CD14-positive monocyte (primary cell): ENCODE measurements at regions not wholly inside any gene's neighbourhood (a gene's known extent, or its start where the extent isn't known, plus 50 kb on each side); places are given as distances from the start of the nearest gene placed in this dataset.

Source experiments
- DNase-seq, 3 donors: peaks; one replicate each; pipeline ENCODE4 v3.0.0-alpha.2; 2011 to 2022
- H2AFZ ChIP-seq: 2 replicates; pipeline ENCODE4 v1.6.0; 2012; ENCODE audit warnings: mild to moderate bottlenecking, low read depth, low read length, inconsistent platforms; ENCODE audit not compliant: insufficient read depth, poor library complexity, severe bottlenecking
- H3K27ac ChIP-seq, 2 donors: 1 replicate in 1 of 2; 2 replicates in 1 of 2; pipeline ENCODE4 v1.5.1; 2012 to 2013; ENCODE audit warnings: low read length in 2 of 2, control low read depth in 1 of 2, inconsistent platforms in 1 of 2, low read depth in 1 of 2, mild to moderate bottlenecking in 1 of 2
- H3K27me3 ChIP-seq, 2 donors: one replicate each; pipeline versions ENCODE4 v1.6.0 to v1.6.1; 2011 to 2013; ENCODE audit warnings: low read length in 2 of 2; ENCODE audit not compliant: control insufficient read depth in 2 of 2, insufficient read depth in 2 of 2
- H3K36me3 ChIP-seq, 2 donors: replicated peaks in 1 of 2; 1 replicate in 1 of 2; 2 replicates in 1 of 2; pipeline versions ENCODE4 v1.5.1 to v1.6.1; 2012 to 2013; ENCODE audit warnings: low read length in 2 of 2, control low read depth in 1 of 2, inconsistent platforms in 1 of 2, mild to moderate bottlenecking in 1 of 2; ENCODE audit not compliant: insufficient read depth in 2 of 2, control insufficient read depth in 1 of 2
- H3K4me1 ChIP-seq, 2 donors: 1 replicate in 1 of 2; 2 replicates in 1 of 2; pipeline versions ENCODE4 v1.5.1 to v1.6.1; 2012 to 2013; ENCODE audit warnings: low read length in 2 of 2, control low read depth in 1 of 2, inconsistent platforms in 1 of 2, mild to moderate bottlenecking in 1 of 2, moderate library complexity in 1 of 2; ENCODE audit not compliant: insufficient read depth in 2 of 2, control insufficient read depth in 1 of 2
- H3K4me2 ChIP-seq: replicated peaks from 2 replicates; pipeline ENCODE3; 2012; ENCODE audit warnings: low read length, moderate library complexity, mild to moderate bottlenecking; ENCODE audit not compliant: poor library complexity, severe bottlenecking; ENCODE audit errors: extremely low read depth
- H3K4me3 ChIP-seq, 3 experiments: fragments of 200-600 bp in 1 of 3; sonication (generic) in 1 of 3; replicated peaks in 1 of 3; 1 replicate in 2 of 3; 2 replicates in 1 of 3; pipeline ENCODE4 v1.5.1; 2011 to 2013; ENCODE audit warnings: low read length in 3 of 3, mild to moderate bottlenecking in 3 of 3, control low read depth in 2 of 3, low read depth in 2 of 3, inconsistent platforms in 1 of 3, moderate library complexity in 1 of 3
- H3K79me2 ChIP-seq: 2 replicates; pipeline ENCODE4 v1.6.0; 2012; ENCODE audit warnings: mild to moderate bottlenecking, control low read depth, inconsistent platforms, low read length, moderate library complexity; ENCODE audit not compliant: insufficient read depth
- H3K9ac ChIP-seq: 2 replicates; pipeline ENCODE4 v1.6.0; 2017; ENCODE audit warnings: low read length, mild to moderate bottlenecking; ENCODE audit not compliant: insufficient read depth, poor library complexity, severe bottlenecking
- H3K9me3 ChIP-seq, 2 donors: replicated peaks in 1 of 2; 1 replicate in 1 of 2; 2 replicates in 1 of 2; pipeline versions ENCODE4 v1.5.1 to v1.6.1; 2012 to 2013; ENCODE audit warnings: low read length in 2 of 2, control low read depth in 1 of 2; ENCODE audit not compliant: control insufficient read depth in 1 of 2, insufficient read depth in 1 of 2
- H4K20me1 ChIP-seq: 2 replicates; pipeline ENCODE4 v1.6.0; 2012; ENCODE audit warnings: mild to moderate bottlenecking, low read length, control low read depth, moderate library complexity; ENCODE audit not compliant: insufficient read depth
- H3K27ac Mint-ChIP-seq, 7 donors: one replicate each; pipeline ENCODE4 v1.8.0; 2020; ENCODE audit warnings: mild to moderate bottlenecking in 7 of 7, mixed read lengths in 7 of 7, moderate library complexity in 6 of 7, inconsistent platforms in 2 of 7
- H3K27me3 Mint-ChIP-seq, 3 donors: one replicate each; pipeline ENCODE4 v1.8.0; 2021 to 2022; ENCODE audit warnings: low read depth in 3 of 3, mild to moderate bottlenecking in 3 of 3, mixed read lengths in 3 of 3, moderate library complexity in 3 of 3, inconsistent platforms in 1 of 3
- H3K36me3 Mint-ChIP-seq, 2 donors: one replicate each; pipeline ENCODE4 v1.8.0; 2020; ENCODE audit warnings: mixed read lengths in 2 of 2, inconsistent platforms in 1 of 2, mild to moderate bottlenecking in 1 of 2
- H3K4me1 Mint-ChIP-seq: one replicate; pipeline ENCODE4 v1.8.0; 2020; ENCODE audit warnings: mild to moderate bottlenecking, mixed read lengths
- H3K4me3 Mint-ChIP-seq, 2 donors: one replicate each; pipeline ENCODE4 v1.8.0; 2020; ENCODE audit warnings: mild to moderate bottlenecking in 2 of 2, mixed read lengths in 2 of 2, moderate library complexity in 1 of 2
- H3K9me3 Mint-ChIP-seq, 7 donors: one replicate each; pipeline ENCODE4 v1.8.0; 2020 to 2022; ENCODE audit warnings: mixed read lengths in 7 of 7, mild to moderate bottlenecking in 6 of 7, moderate library complexity in 6 of 7, inconsistent platforms in 2 of 7
- CTCF ChIP-seq: fragments of 200-600 bp; IDR thresholded peaks from one replicate; pipeline ENCODE4 v1.8.0; 2022; ENCODE audit warnings: antibody characterized with exemption, mild to moderate bottlenecking
- WGBS: methylation state at CpG from one replicate; pipeline ENCODE4 v1.1.5; 2013; ENCODE audit warnings: missing lambda C conversion rate; ENCODE audit not compliant: insufficient coverage; 5-methylcytosine and 5-hydroxymethylcytosine counted together
- intact Hi-C, 2 donors: fragments of 100-400 bp; cut with micrococcal nuclease; formaldehyde crosslinking; loops; one replicate each; pipeline versions ENCODE4 v1.15.0 to v1.15.1; 2023

DNA sequence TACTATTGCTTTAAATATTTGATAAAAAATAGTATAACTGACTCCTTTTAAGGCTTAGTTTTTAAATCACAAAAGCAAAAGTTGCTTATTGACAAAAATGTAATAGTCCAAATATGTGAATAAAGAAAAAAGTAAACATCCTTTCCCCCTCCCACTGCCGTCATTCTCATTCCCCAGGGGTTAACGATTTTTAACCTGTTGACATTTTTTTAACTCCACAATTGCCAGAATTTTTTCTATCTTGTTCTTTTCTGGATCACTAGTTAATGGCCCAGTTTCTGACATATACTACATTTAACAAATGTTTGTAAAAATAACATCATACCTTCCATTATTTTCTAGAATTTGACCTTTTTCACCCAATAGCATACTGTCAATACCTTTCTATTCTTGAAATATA is 60.6 kb upstream of the TCF12 start:
- Mint-ChIP-seq H3K9me3 (no peaks in the 10 kb centered on the region), H3K27ac (no peak overlapping the region), H3K36me3 (no peaks in the 10 kb centered on the region), H3K4me1 (no peaks in the 10 kb centered on the region), H3K4me3 (no peak overlapping the region), H3K27me3 (peaks cover 0 to 1% (median 0%) of the 10 kb centered on the region in 3 donors)
- H3K4me1 ChIP-seq: no peaks in the 10 kb centered on the region
- H3K27ac ChIP-seq: no peak overlapping the region
- no peak overlapping the region for H3K4me3 ChIP-seq
- no peak for DNase-seq
- no peaks in the 10 kb centered on the region for H3K27me3 ChIP-seq
- no peak overlapping the region for H3K9ac ChIP-seq
- intact Hi-C loops: no loop called here
- no peak overlapping the region for H2AFZ ChIP-seq
- H3K9me3 ChIP-seq: no peaks in the 10 kb centered on the region
- no peaks in the 10 kb centered on the region for H3K79me2 ChIP-seq
- 60% methylated on average over 1 of the region's 2 CpGs for WGBS
- no peak overlapping the region for H3K4me2 ChIP-seq
- H4K20me1 ChIP-seq: no peaks in the 10 kb centered on the region
- TF ChIP-seq CTCF: no peak
- H3K36me3 ChIP-seq: no peaks in the 10 kb centered on the region

GRCh38 chr15:56856934-56857333 is 61.5 kb upstream of the TCF12 start:
- H3K27ac ChIP-seq: no peak overlapping the region
- Mint-ChIP-seq H3K9me3 (no peaks in the 10 kb centered on the region), H3K27me3 (peaks cover 0 to 1% (median 0%) of the 10 kb centered on the region in 3 donors), H3K36me3 (no peaks in the 10 kb centered on the region), H3K4me1 (no peaks in the 10 kb centered on the region), H3K27ac (no peak overlapping the region), H3K4me3 (no peak overlapping the region)
- H2AFZ ChIP-seq: no peak overlapping the region
- WGBS: no CpG with 5 or more reads among the region's 1 CpG
- intact Hi-C loops: no loop called here
- TF ChIP-seq CTCF: no peak
- H3K9me3 ChIP-seq: no peaks in the 10 kb centered on the region
- H3K4me3 ChIP-seq: no peak overlapping the region
- no peak overlapping the region for H3K4me2 ChIP-seq
- H3K9ac ChIP-seq: no peak overlapping the region
- H3K4me1 ChIP-seq: no peaks in the 10 kb centered on the region
- no peaks in the 10 kb centered on the region for H3K36me3 ChIP-seq
- H3K27me3 ChIP-seq: no peaks in the 10 kb centered on the region
- no peak for DNase-seq
- H4K20me1 ChIP-seq: no peaks in the 10 kb centered on the region
- H3K79me2 ChIP-seq: no peaks in the 10 kb centered on the region
